T47D (cell line): ENCODE measurements at regions not wholly inside any gene's neighbourhood (a gene's known extent, or its start where the extent isn't known, plus 50 kb on each side); places are given as distances from the start of the nearest gene placed in this dataset.
A peak's percentile ranks its signal among the peaks of the same experiment; 100 is the strongest.

Experiments used
- DNase-seq, 2 experiments: peaks; one replicate each; pipeline versions ENCODE4 v3.0.0 to v3.0.0-alpha.2; 2011 to 2012; ENCODE audit warnings: low read depth in 1 of 2, low spot score in 1 of 2
- JUND ChIP-seq: IDR thresholded peaks from 2 replicates; pipeline ENCODE4 v1.6.1; 2012; ENCODE audit warnings: low read depth
- in situ Hi-C: cut with HindIII; loops from 2 replicates; pipeline ENCODE4 v1.10.0; 2016; ENCODE audit warnings: low sequenced_read_pairs, low pct_unique_long_range_greater_than_20kb

DNA sequence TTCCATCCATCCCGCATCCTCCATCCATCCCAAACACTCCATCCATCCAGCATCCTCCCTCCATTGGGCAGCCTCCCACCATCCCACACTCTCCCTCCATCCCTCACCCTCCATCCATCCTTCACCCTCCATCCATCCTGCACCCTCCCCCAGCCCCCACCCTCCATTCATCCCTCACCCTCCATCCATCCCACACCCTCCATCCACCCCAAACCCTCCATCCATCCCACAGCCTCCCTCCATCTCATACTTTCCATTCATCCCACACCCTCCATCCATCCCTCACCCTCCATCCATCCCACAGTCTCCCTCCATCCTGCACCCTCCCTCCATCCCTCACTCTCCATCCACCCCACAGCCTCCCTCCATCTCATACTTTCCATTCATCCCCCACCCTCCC is 60.4 kb downstream of the FOXI2 start:
- no peak for TF ChIP-seq JUND
- in situ Hi-C loops: no loop called here
- no peak for DNase-seq

DNA sequence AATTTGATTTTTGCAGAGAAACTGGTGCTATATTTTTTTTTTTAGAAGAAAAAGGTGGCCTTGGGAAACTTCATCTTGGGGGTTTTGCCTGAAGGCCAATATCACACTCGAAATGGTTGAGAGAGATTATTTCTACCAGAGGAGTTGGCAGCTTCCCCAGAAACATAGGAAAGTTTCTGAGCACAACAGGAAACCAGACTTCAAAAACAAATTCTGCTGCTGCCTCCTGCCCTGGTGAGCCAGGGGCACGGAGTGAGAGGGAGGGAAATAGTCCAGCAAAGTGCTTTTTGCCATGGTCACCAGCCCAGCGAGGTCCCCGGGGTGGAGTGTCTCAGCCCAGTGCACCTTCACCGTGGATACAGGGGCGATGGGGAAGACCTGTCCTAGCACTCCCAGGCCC is 61.1 kb downstream of the FOXI2 start:
- no peak for TF ChIP-seq JUND
- DNase-seq: no peak
- in situ Hi-C loops: no loop called here

DNA sequence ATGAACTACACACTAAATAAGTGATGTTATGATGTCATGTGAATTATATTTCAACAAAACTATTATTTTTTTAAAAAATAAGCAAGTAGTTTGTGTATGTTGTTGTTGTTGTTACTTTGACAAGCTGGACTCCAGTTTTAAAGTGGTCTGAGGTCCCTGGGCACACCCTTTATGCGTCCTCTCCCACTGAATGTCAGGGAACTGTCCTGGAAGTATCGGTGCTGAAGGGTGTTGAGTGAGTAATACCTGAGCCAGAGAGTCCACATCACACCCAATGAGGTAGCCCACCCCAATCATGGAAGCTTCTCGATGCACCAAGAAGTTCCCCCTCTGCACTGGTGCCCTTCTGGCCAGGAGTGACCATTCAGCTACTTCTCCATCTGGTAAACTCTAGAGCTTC is 64.3 kb downstream of the FOXI2 start:
- in situ Hi-C loops: no loop called here
- TF ChIP-seq JUND: no peak
- no peak for DNase-seq

GRCh38 chr10:127802531-127803095 is 65.6 kb downstream of the FOXI2 start:
- no peak for DNase-seq
- in situ Hi-C loops: no loop called here
- TF ChIP-seq JUND: no peak

- no peak for TF ChIP-seq JUND
- in situ Hi-C loops: no loop called here
- no peak for DNase-seq
Measured at GRCh38 chr10:127804696-127805095, 67.7 kb downstream of the FOXI2 start.

GRCh38 chr10:127805950-127806349 is 69.0 kb downstream of the FOXI2 start:
- DNase-seq: no peak
- in situ Hi-C loops: no loop called here
- no peak for TF ChIP-seq JUND

DNA sequence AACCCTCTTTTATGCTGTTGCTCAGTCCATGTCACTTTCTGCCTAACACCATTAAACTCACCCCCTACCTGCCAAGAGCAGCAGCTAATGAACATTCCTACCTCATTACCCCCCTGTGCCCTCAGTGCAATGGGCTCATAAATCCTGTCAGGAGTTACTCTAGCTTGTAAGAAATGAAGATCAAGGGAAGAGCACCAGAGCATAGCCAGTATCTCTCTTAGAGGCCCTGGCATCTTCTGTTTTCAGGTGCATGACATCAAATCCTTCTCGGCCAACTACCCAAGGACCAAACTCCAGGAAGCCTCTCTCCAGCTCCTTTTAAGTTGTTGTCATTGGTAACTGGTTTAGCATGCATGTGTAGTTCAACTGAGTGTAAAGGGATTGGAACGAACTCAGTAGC is 75.1 kb downstream of the FOXI2 start:
- in situ Hi-C loops: no loop called here
- DNase-seq: no peak
- no peak for TF ChIP-seq JUND

DNA sequence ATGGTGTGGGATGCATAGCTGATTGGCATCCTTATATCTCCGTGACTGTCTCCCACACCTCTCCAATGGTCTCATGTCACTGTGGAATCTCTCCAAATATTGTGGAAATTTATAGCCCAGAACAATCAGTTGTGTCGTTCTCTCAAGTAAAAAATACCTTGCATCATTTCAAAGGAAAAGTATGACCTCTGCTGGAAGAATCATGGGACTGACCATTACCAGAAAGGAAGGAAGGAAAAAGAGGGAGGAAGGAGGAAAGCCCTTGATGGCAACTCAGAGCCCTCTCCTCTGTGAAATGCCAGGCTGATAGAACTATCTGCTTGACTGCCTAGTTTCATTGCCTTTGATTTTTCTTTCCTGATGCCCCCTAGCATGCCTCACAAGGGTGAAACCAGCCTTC is 76.3 kb downstream of the FOXI2 start:
- in situ Hi-C loops: no loop called here
- no peak for TF ChIP-seq JUND
- peak in 1 of 2 experiments; percentile 31 for DNase-seq

GRCh38 chr10:127815147-127815546 is 77.6 kb downstream of the CLRN3 start:
- in situ Hi-C loops: no loop called here
- DNase-seq: no peak
- no peak for TF ChIP-seq JUND

- DNase-seq: no peak
- in situ Hi-C loops: no loop called here
- TF ChIP-seq JUND: no peak
Measured at GRCh38 chr10:127824826-127825225, 67.9 kb downstream of the CLRN3 start.

DNA sequence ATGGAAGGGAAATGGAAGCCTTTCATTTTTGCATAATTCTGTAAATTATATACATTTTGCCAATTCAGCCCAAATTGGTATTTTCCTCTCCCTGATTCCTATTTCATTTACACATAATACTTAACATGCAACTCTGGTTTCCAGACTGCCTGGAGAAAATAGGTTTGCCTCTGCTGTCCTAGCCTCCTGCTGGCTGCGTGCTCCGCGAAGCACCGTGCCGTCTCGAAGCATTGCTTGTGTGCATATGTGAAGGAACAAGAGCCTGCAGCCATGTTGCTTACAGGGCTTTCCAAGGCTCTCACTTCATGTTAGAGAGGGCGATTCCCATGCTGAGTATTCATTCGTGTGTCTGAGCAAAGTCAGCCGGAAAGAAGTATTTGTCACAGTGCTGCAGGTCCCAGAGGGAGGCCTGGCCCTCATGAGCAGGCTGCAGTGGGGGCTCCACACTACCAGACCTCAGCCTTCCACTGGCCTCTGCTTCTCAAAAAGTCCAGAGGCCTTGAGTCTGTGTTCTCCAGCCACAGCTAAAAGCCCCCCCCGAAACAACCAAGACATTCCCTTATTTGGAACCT is 66.5 kb downstream of the CLRN3 start:
- in situ Hi-C loops: no loop called here
- TF ChIP-seq JUND: no peak
- no peak for DNase-seq

DNA sequence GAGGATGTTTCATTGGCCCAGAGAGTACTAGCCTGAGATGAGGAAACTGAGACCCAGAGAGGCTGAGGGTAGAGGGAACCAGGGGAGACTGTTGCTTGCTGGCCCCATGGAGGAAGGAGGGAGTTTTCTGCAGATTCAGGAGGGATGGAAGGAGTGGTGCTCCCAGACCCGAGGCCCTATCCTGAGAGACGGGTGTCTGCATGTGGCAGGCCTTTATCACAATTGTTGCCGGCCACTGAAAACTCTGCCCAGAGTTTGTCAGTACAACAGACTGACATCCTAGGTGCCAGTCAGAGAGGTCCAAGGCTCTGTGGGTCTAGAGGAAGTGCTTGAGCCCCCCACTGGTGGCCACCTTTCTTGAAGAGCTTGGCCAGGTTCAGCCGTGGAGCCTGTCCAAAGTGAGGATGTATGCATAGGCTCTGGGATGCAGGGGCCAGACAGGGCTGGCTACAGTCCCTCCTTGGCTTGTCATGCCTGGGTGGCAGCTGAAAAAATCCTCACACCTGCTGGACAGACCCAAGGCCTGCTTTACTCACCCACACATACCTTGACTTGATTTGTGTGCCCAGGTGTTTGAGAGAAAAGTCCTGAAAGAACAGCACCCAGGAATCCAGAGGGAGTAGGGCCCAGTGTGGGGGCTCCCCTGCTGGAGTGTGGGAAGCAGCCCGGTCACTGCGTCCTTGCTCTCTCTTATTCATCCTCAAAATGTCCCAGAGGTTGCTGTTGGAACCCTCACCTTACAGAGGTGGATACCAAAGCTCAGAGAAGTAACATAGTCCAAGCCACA is 65.2 kb downstream of the CLRN3 start:
- in situ Hi-C loops: no loop called here
- TF ChIP-seq JUND: no peak
- DNase-seq: no peak
